ENCODE measurements at regions not wholly inside any gene's neighbourhood (a gene's known extent, or its start where the extent isn't known, plus 50 kb on each side); places are given as distances from the start of the nearest gene placed in this dataset.

- no peak for DNase-seq
- Histone ChIP-seq H3K4me3 (no peak overlapping the region), H3K27ac (no peak overlapping the region), H3K9me3 (no peaks in the 10 kb centered on the region), H3K4me1 (peaks cover 3 to 7% of the 10 kb centered on the region in 2 donors), H3K27me3 (no peaks in the 10 kb centered on the region), H3K36me3 (no peaks in the 10 kb centered on the region)
- ATAC-seq, result no peak
- intact Hi-C loops (cut with DNase I; ENCODE audit: low total_unique reads) (no loop called here), in situ Hi-C loops (cut with MboI; ENCODE audit: low sequenced_read_pairs in 4 of 4) (no loop called here)
- TF ChIP-seq POLR2A (IDR thresholded peaks at IDR 0.05), result no peak
- TF ChIP-seq, protein P1, sequence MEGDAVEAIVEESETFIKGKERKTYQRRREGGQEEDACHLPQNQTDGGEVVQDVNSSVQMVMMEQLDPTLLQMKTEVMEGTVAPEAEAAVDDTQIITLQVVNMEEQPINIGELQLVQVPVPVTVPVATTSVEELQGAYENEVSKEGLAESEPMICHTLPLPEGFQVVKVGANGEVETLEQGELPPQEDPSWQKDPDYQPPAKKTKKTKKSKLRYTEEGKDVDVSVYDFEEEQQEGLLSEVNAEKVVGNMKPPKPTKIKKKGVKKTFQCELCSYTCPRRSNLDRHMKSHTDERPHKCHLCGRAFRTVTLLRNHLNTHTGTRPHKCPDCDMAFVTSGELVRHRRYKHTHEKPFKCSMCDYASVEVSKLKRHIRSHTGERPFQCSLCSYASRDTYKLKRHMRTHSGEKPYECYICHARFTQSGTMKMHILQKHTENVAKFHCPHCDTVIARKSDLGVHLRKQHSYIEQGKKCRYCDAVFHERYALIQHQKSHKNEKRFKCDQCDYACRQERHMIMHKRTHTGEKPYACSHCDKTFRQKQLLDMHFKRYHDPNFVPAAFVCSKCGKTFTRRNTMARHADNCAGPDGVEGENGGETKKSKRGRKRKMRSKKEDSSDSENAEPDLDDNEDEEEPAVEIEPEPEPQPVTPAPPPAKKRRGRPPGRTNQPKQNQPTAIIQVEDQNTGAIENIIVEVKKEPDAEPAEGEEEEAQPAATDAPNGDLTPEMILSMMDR (IDR thresholded peaks at IDR 0.05 in 4 of 5, conservative IDR thresholded peaks at IDR 0.05 in 1 of 5), result no peak
These were observed 74.0 kb downstream of the UNC5CL start for GRCh38 chr6:40965046-40965445.

DNA sequence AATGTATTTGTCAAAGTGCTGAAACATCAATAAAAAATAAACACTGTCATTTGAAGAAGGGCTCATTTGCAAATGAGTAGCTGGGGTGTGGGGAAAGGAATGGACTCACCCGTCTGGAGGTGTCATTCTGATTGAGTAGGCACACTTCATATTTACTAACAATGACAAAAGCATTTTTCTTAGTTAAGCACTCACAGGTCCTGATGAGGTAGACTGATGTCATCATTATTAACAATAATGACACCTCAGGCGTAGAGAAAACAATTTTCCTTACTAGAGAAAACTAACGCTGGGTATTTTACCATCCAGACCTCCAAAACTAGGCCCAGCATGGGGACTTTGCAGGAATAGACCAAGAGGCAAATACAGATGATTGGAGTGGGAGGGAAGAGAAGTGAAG lies 76.0 kb downstream of the UNC5CL start:
- DNase-seq (no peak), ATAC-seq (no peak)
- TF ChIP-seq, protein P1 (IDR thresholded peaks at IDR 0.05 in 4 of 5, conservative IDR thresholded peaks at IDR 0.05 in 1 of 5), result no peak
- TF ChIP-seq POLR2A (IDR thresholded peaks at IDR 0.05), result no peak

GRCh38 chr6:40962241-40962640 lies 76.8 kb downstream of the UNC5CL start:
- TF ChIP-seq, protein P1 (IDR thresholded peaks at IDR 0.05 in 4 of 5, conservative IDR thresholded peaks at IDR 0.05 in 1 of 5), result no peak
- no peak for TF ChIP-seq POLR2A (IDR thresholded peaks at IDR 0.05)
- H3K4me3 ChIP-seq, result no peak overlapping the region
- DNase-seq, result no peak
- H3K9me3 ChIP-seq, result no peaks in the 10 kb centered on the region
- in situ Hi-C loops (cut with MboI; ENCODE audit: low sequenced_read_pairs in 4 of 4), result no loop called here
- intact Hi-C loops (cut with DNase I; ENCODE audit: low total_unique reads), result no loop called here
- H3K27me3 ChIP-seq, result no peaks in the 10 kb centered on the region
- no peak for ATAC-seq
- H3K27ac ChIP-seq, result no peak overlapping the region
- H3K4me1 ChIP-seq, result peaks cover 7 to 11% of the 10 kb centered on the region in 2 donors
- no peaks in the 10 kb centered on the region for H3K36me3 ChIP-seq

More for the DNA sequence above, 76.0 kb downstream of the UNC5CL start:
- no peak overlapping the region for H3K27ac ChIP-seq
- no peaks in the 10 kb centered on the region for H3K9me3 ChIP-seq
- in situ Hi-C loops (cut with MboI; ENCODE audit: low sequenced_read_pairs in 4 of 4), result no loop called here
- peaks cover 5 to 7% of the 10 kb centered on the region in 2 donors for H3K4me1 ChIP-seq
- H3K36me3 ChIP-seq, result no peaks in the 10 kb centered on the region
- H3K4me3 ChIP-seq, result no peak overlapping the region
- intact Hi-C loops (cut with DNase I; ENCODE audit: low total_unique reads), result no loop called here
- no peaks in the 10 kb centered on the region for H3K27me3 ChIP-seq

DNA sequence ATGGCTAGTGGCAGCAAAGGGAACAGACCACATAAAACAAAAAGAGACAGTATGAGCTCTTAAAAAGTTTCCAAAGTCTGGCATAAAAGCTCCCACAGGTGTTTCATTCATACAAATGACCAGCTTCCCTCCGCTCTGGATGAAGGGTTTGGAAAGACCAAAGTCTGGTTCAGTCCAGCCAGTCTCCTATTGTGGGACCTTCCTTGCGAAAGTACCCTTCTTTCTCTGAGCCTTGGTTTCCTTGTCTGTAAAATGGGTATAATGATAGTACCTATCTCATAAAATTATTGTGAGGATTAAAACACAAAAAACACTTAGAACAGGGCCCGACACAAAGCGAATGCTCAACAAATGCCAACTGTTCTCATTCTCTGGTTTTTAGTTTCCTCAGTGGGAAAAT lies 77.2 kb downstream of the UNC5CL start:
- intact Hi-C loops (cut with DNase I; ENCODE audit: low total_unique reads) (no loop called here), in situ Hi-C loops (cut with MboI; ENCODE audit: low sequenced_read_pairs in 4 of 4) (no loop called here)
- H3K4me3 ChIP-seq, result no peak overlapping the region
- no peaks in the 10 kb centered on the region for H3K36me3 ChIP-seq
- ATAC-seq (no peak), DNase-seq (no peak)
- no peaks in the 10 kb centered on the region for H3K27me3 ChIP-seq
- H3K9me3 ChIP-seq, result no peaks in the 10 kb centered on the region
- TF ChIP-seq POLR2A (IDR thresholded peaks at IDR 0.05), result no peak
- TF ChIP-seq, protein P1 (IDR thresholded peaks at IDR 0.05 in 4 of 5, conservative IDR thresholded peaks at IDR 0.05 in 1 of 5), result no peak
- H3K4me1 ChIP-seq, result peaks cover 5 to 11% of the 10 kb centered on the region in 2 donors
- H3K27ac ChIP-seq, result no peak overlapping the region

GRCh38 chr6:40960742-40961430 lies 78.1 kb downstream of the UNC5CL start:
- Histone ChIP-seq H3K36me3 (no peaks in the 10 kb centered on the region), H3K27ac (no peak overlapping the region), H3K4me3 (no peak overlapping the region), H3K4me1 (peaks cover 3 to 11% of the 10 kb centered on the region in 2 donors), H3K27me3 (no peaks in the 10 kb centered on the region), H3K9me3 (no peaks in the 10 kb centered on the region)
- no peak for ATAC-seq
- in situ Hi-C loops (cut with MboI; ENCODE audit: low sequenced_read_pairs in 4 of 4), result no loop called here
- TF ChIP-seq POLR2A (IDR thresholded peaks at IDR 0.05), result no peak
- TF ChIP-seq, protein P1 (IDR thresholded peaks at IDR 0.05 in 4 of 5, conservative IDR thresholded peaks at IDR 0.05 in 1 of 5), result no peak
- intact Hi-C loops (cut with DNase I; ENCODE audit: low total_unique reads), result no loop called here
- DNase-seq, result peak in 1 of 2 donors; percentile 15
